Breast epithelium (tissue), 3 donors: ENCODE measurements at regions not wholly inside any gene's neighbourhood (a gene's known extent, or its start where the extent isn't known, plus 50 kb on each side); places are given as distances from the start of the nearest gene placed in this dataset.

ENCODE experiments used
- POLR2A ChIP-seq: fragments of 450-650 bp; IDR thresholded peaks from one replicate; pipeline ENCODE4 v1.6.1; 2016; ENCODE audit warnings: antibody characterized with exemption, mild to moderate bottlenecking, moderate library complexity
- TF ChIP-seq, protein P1 (sequence below), 3 donors: fragments of 450-650 bp; IDR thresholded peaks; one replicate each; pipeline ENCODE4 v1.5.1; 2016 to 2017; ENCODE audit warnings: antibody characterized with exemption in 3 of 3, mild to moderate bottlenecking in 3 of 3, moderate library complexity in 3 of 3

DNA sequence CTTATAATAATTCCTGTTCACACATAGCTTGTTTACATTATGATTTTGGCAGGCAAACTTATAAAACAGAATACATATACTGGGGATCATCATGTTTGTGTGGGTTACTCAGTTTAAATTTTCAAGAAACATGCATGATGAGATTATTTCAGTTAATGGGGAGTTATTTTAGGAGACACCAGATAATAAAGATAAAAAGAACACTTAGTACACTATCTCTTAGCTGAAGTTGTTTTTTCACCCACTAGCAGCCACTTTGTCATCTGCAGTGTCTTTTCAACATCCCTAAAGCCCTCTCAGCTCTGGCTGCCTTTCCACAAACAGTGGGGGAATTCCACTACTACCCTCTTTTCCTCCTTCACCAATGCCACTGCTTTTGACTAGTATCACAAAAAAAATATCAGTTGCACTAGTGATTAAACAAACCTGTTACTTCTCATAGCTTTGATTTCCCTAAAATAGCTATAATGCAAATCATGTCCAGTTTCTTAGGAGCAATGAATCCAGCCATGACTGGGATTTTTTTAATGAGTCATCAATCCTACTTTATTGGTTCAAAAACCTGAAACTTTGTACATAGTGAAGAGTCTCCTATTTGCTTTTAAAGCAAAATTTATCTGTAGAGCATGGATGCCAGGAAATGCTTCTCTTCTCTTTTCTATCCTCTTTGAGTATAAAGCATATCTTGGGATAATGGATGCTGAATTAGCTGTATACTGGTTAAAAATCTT, 156.7 kb upstream of the TFPI start:
- TF ChIP-seq, protein P1, sequence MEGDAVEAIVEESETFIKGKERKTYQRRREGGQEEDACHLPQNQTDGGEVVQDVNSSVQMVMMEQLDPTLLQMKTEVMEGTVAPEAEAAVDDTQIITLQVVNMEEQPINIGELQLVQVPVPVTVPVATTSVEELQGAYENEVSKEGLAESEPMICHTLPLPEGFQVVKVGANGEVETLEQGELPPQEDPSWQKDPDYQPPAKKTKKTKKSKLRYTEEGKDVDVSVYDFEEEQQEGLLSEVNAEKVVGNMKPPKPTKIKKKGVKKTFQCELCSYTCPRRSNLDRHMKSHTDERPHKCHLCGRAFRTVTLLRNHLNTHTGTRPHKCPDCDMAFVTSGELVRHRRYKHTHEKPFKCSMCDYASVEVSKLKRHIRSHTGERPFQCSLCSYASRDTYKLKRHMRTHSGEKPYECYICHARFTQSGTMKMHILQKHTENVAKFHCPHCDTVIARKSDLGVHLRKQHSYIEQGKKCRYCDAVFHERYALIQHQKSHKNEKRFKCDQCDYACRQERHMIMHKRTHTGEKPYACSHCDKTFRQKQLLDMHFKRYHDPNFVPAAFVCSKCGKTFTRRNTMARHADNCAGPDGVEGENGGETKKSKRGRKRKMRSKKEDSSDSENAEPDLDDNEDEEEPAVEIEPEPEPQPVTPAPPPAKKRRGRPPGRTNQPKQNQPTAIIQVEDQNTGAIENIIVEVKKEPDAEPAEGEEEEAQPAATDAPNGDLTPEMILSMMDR (IDR thresholded peaks at IDR 0.05), result no peak
- TF ChIP-seq POLR2A, result no peak
